Spleen (tissue), 11 donors: ENCODE measurements at regions not wholly inside any gene's neighbourhood (a gene's known extent, or its start where the extent isn't known, plus 50 kb on each side); places are given as distances from the start of the nearest gene placed in this dataset.

ENCODE experiments used
- DNase-seq: peaks from one replicate; pipeline ENCODE4 v3.0.0-alpha.2; 2020
- H3K27ac ChIP-seq, 8 donors: fragments of 200-600 bp; sonication (generic) in 7 of 8; 1 replicate in 4 of 8; 2 replicates in 4 of 8; pipeline versions ENCODE4 v1.5.0 to v1.8.0; 2016 to 2021; ENCODE audit warnings: inconsistent platforms in 4 of 8, mild to moderate bottlenecking in 4 of 8, moderate library complexity in 1 of 8
- H3K27me3 ChIP-seq, 7 donors: fragments of 200-600 bp; sonication (generic) in 6 of 7; replicated peaks in 1 of 7; 1 replicate in 4 of 7; 2 replicates in 3 of 7; pipeline versions ENCODE4 v1.5.0 to v1.8.0; 2016 to 2021; ENCODE audit warnings: inconsistent platforms in 3 of 7, mild to moderate bottlenecking in 1 of 7
- H3K36me3 ChIP-seq, 6 donors: fragments of 200-600 bp; sonication (generic) in 5 of 6; 1 replicate in 4 of 6; 2 replicates in 2 of 6; pipeline versions ENCODE4 v1.5.0 to v1.8.0; 2016 to 2021; ENCODE audit warnings: inconsistent platforms in 2 of 6
- H3K4me1 ChIP-seq, 6 donors: fragments of 200-600 bp; sonication (generic) in 5 of 6; 1 replicate in 3 of 6; 2 replicates in 3 of 6; pipeline versions ENCODE4 v1.5.0 to v1.8.0; 2016 to 2021; ENCODE audit warnings: inconsistent platforms in 3 of 6
- H3K4me3 ChIP-seq, 8 donors: fragments of 200-600 bp; sonication (generic) in 7 of 8; 1 replicate in 4 of 8; 2 replicates in 4 of 8; pipeline versions ENCODE4 v1.5.0 to v1.8.0; 2016 to 2021; ENCODE audit warnings: inconsistent platforms in 4 of 8, mild to moderate bottlenecking in 4 of 8, moderate library complexity in 2 of 8
- H3K9me3 ChIP-seq, 8 donors: fragments of 200-600 bp; sonication (generic) in 7 of 8; 1 replicate in 4 of 8; 2 replicates in 4 of 8; pipeline versions ENCODE4 v1.5.0 to v1.8.0; 2016 to 2021; ENCODE audit warnings: inconsistent platforms in 4 of 8
- CTCF ChIP-seq, 11 experiments: fragments of 200-600 bp in 7 of 11; fragments of 450-650 bp in 4 of 11; sonication (generic) in 4 of 11; IDR thresholded peaks in 8 of 11; conservative IDR thresholded peaks in 3 of 11; 1 replicate in 7 of 11; 2 replicates in 4 of 11; pipeline versions ENCODE4 v1.4.0 to v1.8.0; 2016 to 2021; ENCODE audit warnings: antibody characterized with exemption in 11 of 11, inconsistent platforms in 4 of 11, mild to moderate bottlenecking in 1 of 11
- POLR2A ChIP-seq, 3 donors: fragments of 450-650 bp; IDR thresholded peaks; one replicate each; pipeline ENCODE4 v1.5.1; 2017; ENCODE audit warnings: antibody characterized with exemption in 3 of 3, mild to moderate bottlenecking in 1 of 3
- POLR2AphosphoS5 ChIP-seq, 3 donors: sonication (generic); formaldehyde crosslinking; IDR thresholded peaks; one replicate each; pipeline ENCODE4 v1.5.1; 2017; ENCODE audit warnings: antibody characterized with exemption in 3 of 3
- WGBS, 5 donors: extraction: QIAGEN DNeasy Blood & Tissue Kit in 3 of 5; methylation state at CpG; one replicate each; pipeline versions ENCODE4 v1.1.5 to v1.1.7; 2013 to 2018; 5-methylcytosine and 5-hydroxymethylcytosine counted together
- intact Hi-C: fragments of 100-400 bp; cut with DNase I; formaldehyde crosslinking; loops from one replicate; pipeline ENCODE4 v1.15.0; 2023; ENCODE audit warnings: low total_unique reads
- donor health status: healthy with polysubstance abuse.
- donor health status: DM: no; HTN: no; CAD: no; lungs with moderate emphysema.
- donor health status: DM: no; HTN: no; CAD: no.
- donor health status: Bipolar disorder and iron deficiency.
- donor health status: healthy.
- donor health status: DM: no; HTN: no; CAD: no.
- donor health status: DM: yes; HTN: yes; CAD: no.

DNA sequence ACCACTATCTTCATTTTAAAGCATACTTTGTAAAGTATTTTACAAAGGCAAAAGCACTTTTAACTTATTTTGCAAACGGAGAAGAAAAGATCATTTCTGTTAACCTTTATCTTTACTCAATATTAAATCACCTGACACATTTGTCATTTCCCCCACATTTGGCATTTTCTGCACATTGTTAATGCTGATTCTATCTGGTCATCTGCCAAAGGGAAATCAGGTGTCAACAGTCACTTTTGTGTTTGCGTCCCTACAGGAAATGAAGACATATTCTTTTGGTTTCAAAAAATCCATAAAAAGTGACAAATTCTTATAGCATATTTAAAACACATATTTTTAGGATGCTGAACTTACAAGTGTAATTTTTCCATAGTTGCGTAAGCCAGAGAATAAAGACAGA, 191.3 kb upstream of the TMEM161B start:
- no peak for DNase-seq
- H3K27ac ChIP-seq: no peak overlapping the region
- intact Hi-C loops: no loop called here
- no peak overlapping the region for H3K4me3 ChIP-seq
- no peaks in the 10 kb centered on the region for H3K9me3 ChIP-seq
- no peaks in the 10 kb centered on the region for H3K27me3 ChIP-seq
- no peak for TF ChIP-seq POLR2A (IDR thresholded peaks at IDR 0.05)
- TF ChIP-seq POLR2AphosphoS5 (IDR thresholded peaks at IDR 0.05): no peak
- no peak for TF ChIP-seq CTCF (IDR thresholded peaks at IDR 0.05 in 8 of 11, conservative IDR thresholded peaks at IDR 0.05 in 3 of 11)
- no peaks in the 10 kb centered on the region for H3K4me1 ChIP-seq
- WGBS, 5 donors: 64 to 75% (median 69%) methylated on average over 3 of the region's 3 CpGs
- no peaks in the 10 kb centered on the region for H3K36me3 ChIP-seq

- TF ChIP-seq CTCF (IDR thresholded peaks at IDR 0.05 in 8 of 11, conservative IDR thresholded peaks at IDR 0.05 in 3 of 11) (no peak), POLR2A (IDR thresholded peaks at IDR 0.05) (no peak)
- Histone ChIP-seq H3K4me1 (no peaks in the 10 kb centered on the region), H3K36me3 (no peaks in the 10 kb centered on the region), H3K4me3 (no peak overlapping the region), H3K27ac (no peak overlapping the region), H3K9me3 (no peaks in the 10 kb centered on the region), H3K27me3 (no peaks in the 10 kb centered on the region)
- DNase-seq: no peak
- intact Hi-C loops: no loop called here
- WGBS, 5 donors: 7 to 24% (median 16%) methylated on average over 1 of the region's 1 CpG
Observed at GRCh38 chr5:88452820-88453219, 184.2 kb upstream of the TMEM161B start.

- 52 to 64% (median 59%) methylated on average over 2 of the region's 2 CpGs for WGBS, 5 donors
- Histone ChIP-seq H3K9me3 (no peaks in the 10 kb centered on the region), H3K36me3 (no peaks in the 10 kb centered on the region), H3K27me3 (no peaks in the 10 kb centered on the region), H3K27ac (no peak overlapping the region), H3K4me3 (no peak overlapping the region), H3K4me1 (no peaks in the 10 kb centered on the region)
- DNase-seq: no peak
- intact Hi-C loops: no loop called here
- TF ChIP-seq POLR2A (IDR thresholded peaks at IDR 0.05): no peak
- TF ChIP-seq CTCF (IDR thresholded peaks at IDR 0.05 in 8 of 11, conservative IDR thresholded peaks at IDR 0.05 in 3 of 11): no peak
Observed at GRCh38 chr5:88450239-88450638, 181.6 kb upstream of the TMEM161B start.

DNA sequence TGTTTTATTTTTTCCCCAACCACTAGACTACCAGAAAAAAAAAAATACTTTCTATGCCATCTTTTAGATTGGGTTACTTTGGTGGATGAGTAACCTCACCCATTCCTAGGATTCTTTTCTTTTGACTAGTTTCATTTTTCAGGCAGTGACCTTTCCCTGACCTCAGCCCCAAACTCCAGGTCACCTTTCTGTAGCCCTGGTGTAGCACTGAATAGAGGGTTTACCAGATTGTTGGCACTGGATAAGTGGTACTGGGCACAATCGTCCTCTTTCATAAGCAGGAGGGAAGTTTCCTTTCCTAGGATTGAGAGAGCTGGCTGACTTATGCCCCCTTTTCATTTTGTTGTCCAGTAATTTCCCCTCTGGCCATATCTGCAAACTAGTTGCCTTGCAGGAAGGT, 169.4 kb upstream of the TMEM161B start:
- Histone ChIP-seq H3K27ac (no peak overlapping the region), H3K9me3 (peaks cover 0 to 9% (median 0%) of the 10 kb centered on the region in 8 donors), H3K4me3 (no peak overlapping the region), H3K36me3 (no peaks in the 10 kb centered on the region), H3K4me1 (no peaks in the 10 kb centered on the region), H3K27me3 (no peaks in the 10 kb centered on the region)
- no peak for TF ChIP-seq CTCF (IDR thresholded peaks at IDR 0.05 in 8 of 11, conservative IDR thresholded peaks at IDR 0.05 in 3 of 11)
- TF ChIP-seq POLR2AphosphoS5 (IDR thresholded peaks at IDR 0.05): no peak
- no peak for TF ChIP-seq POLR2A (IDR thresholded peaks at IDR 0.05)
- 51 to 88% (median 57%) methylated on average over 1 of the region's 1 CpG for WGBS, 5 donors
- DNase-seq: no peak
- intact Hi-C loops: no loop called here
